ENCODE measurements at regions not wholly inside any gene's neighbourhood (a gene's known extent, or its start where the extent isn't known, plus 50 kb on each side); places are given as distances from the start of the nearest gene placed in this dataset.
"Not testable (repeated sequence)": the region's sequence is repeated elsewhere in the genome, so short reads cannot be mapped to it uniquely, and the experiment has no call there.

- no peak for DNase-seq (ENCODE audit: low read depth)
Measured at GRCh38 chr4:13988353-13989305, 361.1 kb upstream of the BOD1L1 start.

GRCh38 chr4:13989501-13989900, 362.0 kb upstream of the BOD1L1 start:
- no peak for DNase-seq (ENCODE audit: low read depth)

- DNase-seq (ENCODE audit: low read depth), result no peak
Measured at GRCh38 chr4:13990596-13991589, 363.4 kb upstream of the BOD1L1 start.

GRCh38 chr4:13992041-13992440, 364.5 kb upstream of the BOD1L1 start:
- DNase-seq (ENCODE audit: low read depth), result no peak

GRCh38 chr4:13992975-13993520, 365.5 kb upstream of the BOD1L1 start:
- DNase-seq (ENCODE audit: low read depth), result no peak

GRCh38 chr4:13994016-13994415, 366.5 kb upstream of the BOD1L1 start:
- no peak for DNase-seq (ENCODE audit: low read depth)

GRCh38 chr4:13998850-13999445, 371.4 kb upstream of the BOD1L1 start:
- DNase-seq (ENCODE audit: low read depth), result no peak

GRCh38 chr4:14000091-14000814, 372.7 kb upstream of the BOD1L1 start:
- DNase-seq (ENCODE audit: low read depth), result no peak

GRCh38 chr4:14002331-14002730, 374.8 kb upstream of the BOD1L1 start:
- DNase-seq (ENCODE audit: low read depth), result not testable (repeated sequence)

- no peak for DNase-seq (ENCODE audit: low read depth)
Measured at GRCh38 chr4:14008494-14008893, 381.0 kb upstream of the BOD1L1 start.

- no peak for DNase-seq (ENCODE audit: low read depth)
Measured at GRCh38 chr4:14018191-14018853, 390.8 kb upstream of the BOD1L1 start.

GRCh38 chr4:14022456-14022855, 394.9 kb upstream of the BOD1L1 start:
- DNase-seq (ENCODE audit: low read depth), result no peak

- DNase-seq (ENCODE audit: low read depth), result no peak
Measured at GRCh38 chr4:14023036-14023435, 395.5 kb upstream of the BOD1L1 start.

GRCh38 chr4:14023896-14024295, 396.4 kb upstream of the BOD1L1 start:
- DNase-seq (ENCODE audit: low read depth), result no peak

- no peak for DNase-seq (ENCODE audit: low read depth)
Measured at GRCh38 chr4:14025111-14025510, 397.6 kb upstream of the BOD1L1 start.

GRCh38 chr4:14025891-14026290, 398.4 kb upstream of the BOD1L1 start:
- DNase-seq (ENCODE audit: low read depth), result no peak

- DNase-seq (ENCODE audit: low read depth), result no peak
Measured at GRCh38 chr4:14028862-14029261, 401.3 kb upstream of the BOD1L1 start.

- DNase-seq (ENCODE audit: low read depth), result no peak
Measured at GRCh38 chr4:14035076-14035475, 407.6 kb upstream of the BOD1L1 start.

GRCh38 chr4:14043203-14043602, 415.7 kb upstream of the BOD1L1 start:
- DNase-seq (ENCODE audit: low read depth), result no peak

GRCh38 chr4:14046642-14047041, 419.1 kb upstream of the BOD1L1 start:
- DNase-seq (ENCODE audit: low read depth), result no peak

- no peak for DNase-seq (ENCODE audit: low read depth)
Measured at GRCh38 chr4:14047840-14048239, 420.3 kb upstream of the BOD1L1 start.
